Right atrium auricular region (tissue), 2 donors: ENCODE measurements at regions not wholly inside any gene's neighbourhood (a gene's known extent, or its start where the extent isn't known, plus 50 kb on each side); places are given as distances from the start of the nearest gene placed in this dataset.

ENCODE experiments used
- DNase-seq: peaks from one replicate; pipeline ENCODE4 v3.0.0-alpha.2; 2019; ENCODE audit warnings: low spot score
- H3K27ac ChIP-seq, 2 donors: fragments of 200-600 bp; sonication (generic); 1 replicate in 1 of 2; 2 replicates in 1 of 2; pipeline ENCODE4 v1.5.1; 2016 to 2019
- H3K27me3 ChIP-seq, 2 donors: fragments of 200-600 bp; sonication (generic); one replicate each; pipeline versions ENCODE4 v1.5.1 to v1.6.0; 2017 to 2019
- H3K36me3 ChIP-seq: fragments of 200-600 bp; sonication (generic); one replicate; pipeline ENCODE4 v1.5.1; 2016
- H3K4me1 ChIP-seq, 2 donors: fragments of 200-600 bp; sonication (generic); one replicate each; pipeline versions ENCODE4 v1.5.1 to v1.6.0; 2017 to 2019
- H3K4me3 ChIP-seq, 2 donors: fragments of 200-600 bp; sonication (generic); 1 replicate in 1 of 2; 2 replicates in 1 of 2; pipeline ENCODE4 v1.5.1; 2017 to 2019; ENCODE audit warnings: mild to moderate bottlenecking in 1 of 2, moderate library complexity in 1 of 2
- H3K9me3 ChIP-seq, 2 donors: fragments of 200-600 bp; sonication (generic); one replicate each; pipeline ENCODE4 v1.5.1; 2019
- TF ChIP-seq, protein P1 (sequence below), 2 donors: fragments of 200-600 bp; sonication (generic); IDR thresholded peaks; one replicate each; pipeline ENCODE4 v1.5.1; 2019; ENCODE audit warnings: antibody characterized with exemption in 2 of 2

DNA sequence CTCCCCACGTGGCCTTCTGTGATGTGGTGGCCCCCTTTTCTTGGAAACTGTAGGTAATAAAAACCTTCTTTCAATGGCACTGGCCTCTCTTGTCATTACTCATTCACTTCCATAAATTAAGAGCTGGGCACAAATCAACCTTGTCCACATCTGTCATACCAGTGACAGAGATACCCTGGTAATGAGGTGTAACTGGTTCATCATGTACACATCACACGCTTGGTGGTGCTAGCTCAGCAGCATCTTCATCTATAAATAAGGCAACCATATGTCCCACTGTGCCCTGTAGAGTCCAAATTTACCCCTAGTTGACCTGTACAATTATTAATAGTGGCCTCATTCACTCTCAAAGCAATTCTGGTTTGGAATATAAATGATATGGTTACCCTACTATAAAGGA is 245.6 kb downstream of the HIVEP2 start:
- TF ChIP-seq, protein P1, sequence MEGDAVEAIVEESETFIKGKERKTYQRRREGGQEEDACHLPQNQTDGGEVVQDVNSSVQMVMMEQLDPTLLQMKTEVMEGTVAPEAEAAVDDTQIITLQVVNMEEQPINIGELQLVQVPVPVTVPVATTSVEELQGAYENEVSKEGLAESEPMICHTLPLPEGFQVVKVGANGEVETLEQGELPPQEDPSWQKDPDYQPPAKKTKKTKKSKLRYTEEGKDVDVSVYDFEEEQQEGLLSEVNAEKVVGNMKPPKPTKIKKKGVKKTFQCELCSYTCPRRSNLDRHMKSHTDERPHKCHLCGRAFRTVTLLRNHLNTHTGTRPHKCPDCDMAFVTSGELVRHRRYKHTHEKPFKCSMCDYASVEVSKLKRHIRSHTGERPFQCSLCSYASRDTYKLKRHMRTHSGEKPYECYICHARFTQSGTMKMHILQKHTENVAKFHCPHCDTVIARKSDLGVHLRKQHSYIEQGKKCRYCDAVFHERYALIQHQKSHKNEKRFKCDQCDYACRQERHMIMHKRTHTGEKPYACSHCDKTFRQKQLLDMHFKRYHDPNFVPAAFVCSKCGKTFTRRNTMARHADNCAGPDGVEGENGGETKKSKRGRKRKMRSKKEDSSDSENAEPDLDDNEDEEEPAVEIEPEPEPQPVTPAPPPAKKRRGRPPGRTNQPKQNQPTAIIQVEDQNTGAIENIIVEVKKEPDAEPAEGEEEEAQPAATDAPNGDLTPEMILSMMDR (IDR thresholded peaks at IDR 0.05): no peak
- no peak for DNase-seq
- H3K4me3 ChIP-seq: no peak overlapping the region
- H3K27me3 ChIP-seq: no peaks in the 10 kb centered on the region
- H3K36me3 ChIP-seq: no peaks in the 10 kb centered on the region
- H3K27ac ChIP-seq: no peak overlapping the region
- H3K9me3 ChIP-seq: no peaks in the 10 kb centered on the region
- H3K4me1 ChIP-seq: peaks cover 0 to 5% of the 10 kb centered on the region in 2 donors

- TF ChIP-seq, protein P1 (IDR thresholded peaks at IDR 0.05): no peak
These were observed 244.9 kb downstream of the HIVEP2 start for GRCh38 chr6:142700032-142700431.

GRCh38 chr6:142700671-142701312 is 244.2 kb downstream of the HIVEP2 start:
- Histone ChIP-seq H3K9me3 (no peaks in the 10 kb centered on the region), H3K27me3 (no peaks in the 10 kb centered on the region), H3K27ac (no peak overlapping the region), H3K36me3 (no peaks in the 10 kb centered on the region), H3K4me1 (peaks cover 0 to 5% of the 10 kb centered on the region in 2 donors), H3K4me3 (no peak overlapping the region)
- TF ChIP-seq, protein P1 (IDR thresholded peaks at IDR 0.05): no peak
- no peak for DNase-seq

More at GRCh38 chr6:142700032-142700431, 244.9 kb downstream of the HIVEP2 start:
- DNase-seq: no peak
- no peak overlapping the region for H3K27ac ChIP-seq
- H3K36me3 ChIP-seq: no peaks in the 10 kb centered on the region
- H3K4me1 ChIP-seq: peaks cover 0 to 5% of the 10 kb centered on the region in 2 donors
- H3K9me3 ChIP-seq: no peaks in the 10 kb centered on the region
- H3K4me3 ChIP-seq: no peak overlapping the region
- H3K27me3 ChIP-seq: no peaks in the 10 kb centered on the region
